GM19467 (cell line): ENCODE measurements at regions not wholly inside any gene's neighbourhood (a gene's known extent, or its start where the extent isn't known, plus 50 kb on each side); places are given as distances from the start of the nearest gene placed in this dataset.

Experiments used
- ATAC-seq: cut with Tn5 transposase; IDR thresholded peaks from one replicate; pipeline ENCODE4 v1.9.1; 2021; ENCODE audit warnings: mild to moderate bottlenecking, moderate library complexity; ENCODE audit not compliant: unreplicated experiment

GRCh38 chr1:168958562-168959289, 147.8 kb upstream of the ATP1B1 start:
- no peak for ATAC-seq

- no peak for ATAC-seq
Measured at GRCh38 chr1:168959382-168959781, 147.1 kb upstream of the ATP1B1 start.

GRCh38 chr1:168960114-168960513, 146.4 kb upstream of the ATP1B1 start:
- ATAC-seq: no peak

GRCh38 chr1:168960595-168960994, 145.9 kb upstream of the ATP1B1 start:
- no peak for ATAC-seq

- ATAC-seq: no peak
Measured at GRCh38 chr1:168963601-168964000, 142.9 kb upstream of the ATP1B1 start.

- no peak for ATAC-seq
Measured at GRCh38 chr1:168964478-168964877, 142.0 kb upstream of the ATP1B1 start.

- no peak for ATAC-seq
Measured at GRCh38 chr1:168966217-168966616, 140.3 kb upstream of the ATP1B1 start.

GRCh38 chr1:168966636-168967035, 139.9 kb upstream of the ATP1B1 start:
- ATAC-seq: no peak

GRCh38 chr1:168970926-168971659, 135.4 kb upstream of the ATP1B1 start:
- no peak for ATAC-seq

GRCh38 chr1:168972225-168972624, 134.3 kb upstream of the ATP1B1 start:
- no peak for ATAC-seq

GRCh38 chr1:168972887-168973286, 133.6 kb upstream of the ATP1B1 start:
- no peak for ATAC-seq

GRCh38 chr1:168974117-168974516, 132.4 kb upstream of the ATP1B1 start:
- ATAC-seq: no peak

GRCh38 chr1:168974611-168975010, 131.9 kb upstream of the ATP1B1 start:
- ATAC-seq: no peak

GRCh38 chr1:168976267-168976666, 130.2 kb upstream of the ATP1B1 start:
- ATAC-seq: no peak

- ATAC-seq: no peak
Measured at GRCh38 chr1:168977618-168978017, 128.9 kb upstream of the ATP1B1 start.

- ATAC-seq: no peak
Measured at GRCh38 chr1:168979276-168979675, 127.2 kb upstream of the ATP1B1 start.

- ATAC-seq: no peak
Measured at GRCh38 chr1:168980180-168980579, 126.3 kb upstream of the ATP1B1 start.

- ATAC-seq: no peak
Measured at GRCh38 chr1:168980656-168981055, 125.8 kb upstream of the ATP1B1 start.

- no peak for ATAC-seq
Measured at GRCh38 chr1:168982778-168983177, 123.7 kb upstream of the ATP1B1 start.

GRCh38 chr1:168987330-168987729, 119.2 kb upstream of the ATP1B1 start:
- ATAC-seq: no peak

GRCh38 chr1:168987923-168988322, 118.6 kb upstream of the ATP1B1 start:
- ATAC-seq: no peak

- no peak for ATAC-seq
Measured at GRCh38 chr1:168989985-168990384, 116.5 kb upstream of the ATP1B1 start.
